ENCODE measurements at regions not wholly inside any gene's neighbourhood (a gene's known extent, or its start where the extent isn't known, plus 50 kb on each side); places are given as distances from the start of the nearest gene placed in this dataset.

GRCh38 chr1:38238294-38238693, 191.7 kb upstream of the POU3F1 start:
- CTCF ChIA-PET = no interaction called here
- Mint-ChIP-seq H3K4me1 (ENCODE audit: low read depth) (no peaks in the 10 kb centered on the region), H3K36me3 (no peaks in the 10 kb centered on the region), H3K4me3 (no peak overlapping the region), H3K27me3 (peaks cover 6% of the 10 kb centered on the region), H3K27ac (no peak overlapping the region), H3K9me3 (no peaks in the 10 kb centered on the region)
- intact Hi-C loops (cut with micrococcal nuclease) = no loop called here
- POLR2A ChIA-PET = no interaction called here
- DNase-seq = no peak

DNA sequence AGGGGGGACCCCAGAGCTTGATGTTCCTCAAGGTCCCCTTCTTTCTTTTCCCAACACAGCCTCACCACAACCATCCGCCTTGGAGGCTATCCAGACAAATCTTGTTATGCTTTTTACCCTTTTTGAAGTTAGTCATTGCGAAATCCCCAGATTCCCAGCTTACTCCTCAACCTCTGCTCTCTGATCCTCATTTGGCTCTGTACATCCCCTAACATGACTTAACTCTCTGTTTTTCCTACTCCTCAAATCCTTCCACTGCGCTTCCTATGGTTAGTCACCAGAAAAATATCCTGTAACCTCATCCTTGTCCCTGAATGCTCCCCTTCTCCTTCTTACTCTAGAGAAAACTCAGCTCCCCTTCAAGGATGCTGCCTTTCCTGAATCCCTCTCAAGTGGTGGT, 189.1 kb upstream of the POU3F1 start:
- ChIA-PET POLR2A (no interaction called here), CTCF (no interaction called here)
- no peaks in the 10 kb centered on the region for H3K36me3 Mint-ChIP-seq
- no peaks in the 10 kb centered on the region for H3K9me3 Mint-ChIP-seq
- DNase-seq = no peak
- no peak overlapping the region for H3K4me3 Mint-ChIP-seq
- H3K27ac Mint-ChIP-seq = no peak overlapping the region
- intact Hi-C loops (cut with micrococcal nuclease) = no loop called here
- H3K4me1 Mint-ChIP-seq (ENCODE audit: low read depth) = no peaks in the 10 kb centered on the region
- peaks cover 6% of the 10 kb centered on the region for H3K27me3 Mint-ChIP-seq

DNA sequence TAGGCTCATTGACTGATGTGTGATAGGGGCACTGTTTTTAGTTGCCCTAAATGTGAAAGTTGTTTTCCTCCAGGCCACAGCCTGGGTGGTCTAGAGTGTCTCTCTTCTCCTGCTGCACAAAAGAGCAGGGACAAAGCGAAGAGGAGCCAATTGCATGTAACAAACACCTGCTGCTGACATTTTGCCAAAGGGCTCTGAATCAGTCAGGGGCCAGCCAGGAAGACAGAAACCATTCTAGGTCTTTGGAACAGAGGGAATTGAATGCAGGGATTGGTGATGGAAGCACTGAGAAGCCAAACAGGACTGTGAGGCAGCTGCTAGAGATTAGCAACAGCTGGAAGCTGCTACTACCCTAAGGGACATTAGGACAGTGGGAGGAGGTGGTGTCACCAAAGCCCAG, 185.3 kb upstream of the POU3F1 start:
- H3K4me3 Mint-ChIP-seq = no peak overlapping the region
- no peak for DNase-seq
- POLR2A ChIA-PET = no interaction called here
- H3K9me3 Mint-ChIP-seq = no peaks in the 10 kb centered on the region
- CTCF ChIA-PET = no interaction called here
- peaks cover 6% of the 10 kb centered on the region for H3K27me3 Mint-ChIP-seq
- no peak overlapping the region for H3K27ac Mint-ChIP-seq
- intact Hi-C loops (cut with micrococcal nuclease) = no loop called here
- no peaks in the 10 kb centered on the region for H3K36me3 Mint-ChIP-seq
- H3K4me1 Mint-ChIP-seq (ENCODE audit: low read depth) = no peaks in the 10 kb centered on the region

- DNase-seq = no peak
- POLR2A ChIA-PET = no interaction called here
- intact Hi-C loops (cut with micrococcal nuclease) = no loop called here
- H3K27ac Mint-ChIP-seq = no peak overlapping the region
- no peaks in the 10 kb centered on the region for H3K4me1 Mint-ChIP-seq (ENCODE audit: low read depth)
- no peaks in the 10 kb centered on the region for H3K9me3 Mint-ChIP-seq
- H3K36me3 Mint-ChIP-seq = no peaks in the 10 kb centered on the region
- CTCF ChIA-PET = no interaction called here
- H3K27me3 Mint-ChIP-seq = no peaks in the 10 kb centered on the region
- no peak overlapping the region for H3K4me3 Mint-ChIP-seq
Observed at GRCh38 chr1:38228718-38229117, 182.1 kb upstream of the POU3F1 start.

DNA sequence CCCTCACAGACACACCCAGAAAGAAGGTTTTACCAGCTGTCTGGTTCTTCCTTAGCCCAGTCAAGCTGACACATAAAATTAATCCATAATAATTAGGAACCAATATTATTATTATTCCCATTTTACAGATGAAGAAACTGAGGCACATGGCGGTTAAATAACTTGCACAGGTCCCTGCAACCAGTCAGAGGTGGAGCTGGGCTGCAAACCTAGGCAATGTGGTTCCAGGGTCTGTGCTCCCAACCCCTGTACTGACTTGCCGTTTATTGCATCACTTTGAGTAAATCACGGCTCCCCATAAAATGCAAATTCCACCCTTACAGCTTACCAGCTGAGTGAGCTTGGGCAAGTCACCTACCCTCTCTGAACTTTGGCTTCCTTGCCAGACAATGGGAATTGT, 179.2 kb upstream of the POU3F1 start:
- Mint-ChIP-seq H3K27ac (no peak overlapping the region), H3K4me1 (ENCODE audit: low read depth) (no peaks in the 10 kb centered on the region), H3K36me3 (no peaks in the 10 kb centered on the region), H3K27me3 (peaks cover 6% of the 10 kb centered on the region), H3K4me3 (no peak overlapping the region), H3K9me3 (no peaks in the 10 kb centered on the region)
- intact Hi-C loops (cut with micrococcal nuclease) = no loop called here
- CTCF ChIA-PET = interaction anchor here (1.0 kb wide), 1 partner anchor 617 kb away, joined by 3 read pairs; no protein-coding TSS in a partner anchor
- POLR2A ChIA-PET = no interaction called here
- DNase-seq = no peak

DNA sequence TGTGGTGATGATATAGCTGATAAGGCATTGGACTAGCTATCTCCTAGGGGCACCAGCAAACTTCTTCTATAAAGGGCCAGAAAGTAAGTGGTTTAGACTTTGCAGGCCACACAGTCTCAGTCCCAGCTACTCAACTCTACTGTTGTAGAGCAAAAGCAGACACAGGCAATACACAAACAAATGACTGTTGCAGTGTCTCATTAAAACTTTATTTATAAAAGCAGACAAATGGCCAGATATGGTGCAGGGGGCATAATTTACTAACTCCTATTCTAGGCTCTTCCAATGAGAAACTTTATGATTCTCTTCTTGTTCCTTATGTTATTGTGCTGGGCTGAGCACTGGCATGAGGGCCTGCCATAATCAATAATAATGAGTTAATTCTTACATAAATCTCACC, 176.8 kb upstream of the POU3F1 start:
- Mint-ChIP-seq H3K27me3 (peaks cover 8% of the 10 kb centered on the region), H3K4me1 (ENCODE audit: low read depth) (no peaks in the 10 kb centered on the region), H3K36me3 (no peaks in the 10 kb centered on the region), H3K4me3 (no peak overlapping the region), H3K9me3 (no peaks in the 10 kb centered on the region), H3K27ac (no peak overlapping the region)
- ChIA-PET CTCF (no interaction called here), POLR2A (no interaction called here)
- intact Hi-C loops (cut with micrococcal nuclease) = no loop called here
- DNase-seq = no peak

DNA sequence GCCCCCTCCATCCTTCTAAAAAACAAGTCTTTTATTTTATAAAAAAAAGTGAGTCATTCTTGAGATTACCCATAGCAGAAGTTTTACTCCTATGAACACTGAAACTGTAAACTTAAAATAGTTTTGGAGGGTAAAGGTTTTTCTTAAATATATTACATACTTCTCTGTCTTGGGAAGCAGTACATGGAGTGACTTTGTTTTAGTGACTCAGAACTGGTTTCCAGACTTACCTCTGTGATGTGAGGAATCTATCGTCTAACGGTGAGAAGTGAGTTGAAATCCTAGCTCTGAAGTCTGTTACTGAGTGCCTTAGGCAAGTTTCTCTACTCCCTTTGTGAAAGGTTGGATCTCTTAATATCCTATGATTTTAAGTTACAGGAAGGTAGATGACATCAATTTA, 176.3 kb upstream of the POU3F1 start:
- POLR2A ChIA-PET = no interaction called here
- intact Hi-C loops (cut with micrococcal nuclease) = no loop called here

GRCh38 chr1:38221006-38221649, 174.5 kb upstream of the POU3F1 start:
- ChIA-PET POLR2A (no interaction called here), CTCF (no interaction called here)
- Mint-ChIP-seq H3K36me3 (no peaks in the 10 kb centered on the region), H3K4me1 (ENCODE audit: low read depth) (no peaks in the 10 kb centered on the region), H3K27ac (no peak overlapping the region), H3K27me3 (peaks cover 12% of the 10 kb centered on the region), H3K9me3 (no peaks in the 10 kb centered on the region), H3K4me3 (no peak overlapping the region)
- intact Hi-C loops (cut with micrococcal nuclease) = no loop called here
- DNase-seq = no peak

More for the DNA sequence above, 176.3 kb upstream of the POU3F1 start:
- no peak for DNase-seq
- H3K4me3 Mint-ChIP-seq = no peak overlapping the region
- H3K9me3 Mint-ChIP-seq = no peaks in the 10 kb centered on the region
- H3K36me3 Mint-ChIP-seq = no peaks in the 10 kb centered on the region
- CTCF ChIA-PET = no interaction called here
- H3K27ac Mint-ChIP-seq = no peak overlapping the region
- H3K27me3 Mint-ChIP-seq = peaks cover 12% of the 10 kb centered on the region
- no peaks in the 10 kb centered on the region for H3K4me1 Mint-ChIP-seq (ENCODE audit: low read depth)

DNA sequence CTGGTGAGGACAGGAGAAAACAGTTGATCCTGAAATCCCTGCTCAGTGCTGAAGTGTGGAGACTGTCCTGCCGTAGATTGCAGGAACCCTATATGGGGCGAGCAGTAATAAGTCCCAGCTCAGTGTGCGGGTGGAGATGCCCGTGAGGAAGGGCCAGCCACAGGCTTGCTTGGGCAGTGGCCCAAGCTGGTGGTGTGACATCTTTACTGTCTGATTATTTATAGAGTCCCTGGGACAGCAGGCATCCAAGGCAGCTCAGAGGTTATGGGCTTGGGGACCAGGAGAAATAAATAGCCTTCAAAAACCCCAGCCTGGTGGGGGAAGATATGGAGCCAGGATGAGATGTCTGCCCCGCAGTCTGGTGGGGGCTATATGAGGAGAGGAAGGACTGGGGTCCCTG, 170.7 kb upstream of the POU3F1 start:
- intact Hi-C loops (cut with micrococcal nuclease) = no loop called here
- CTCF ChIA-PET = no interaction called here

GRCh38 chr1:38213646-38214434, 167.2 kb upstream of the POU3F1 start:
- DNase-seq = no peak
- no peaks in the 10 kb centered on the region for H3K9me3 Mint-ChIP-seq
- peaks cover 24% of the 10 kb centered on the region for H3K27me3 Mint-ChIP-seq
- ChIA-PET CTCF (no interaction called here), POLR2A (no interaction called here)
- no peak overlapping the region for H3K27ac Mint-ChIP-seq
- H3K36me3 Mint-ChIP-seq = no peaks in the 10 kb centered on the region
- H3K4me1 Mint-ChIP-seq (ENCODE audit: low read depth) = no peaks in the 10 kb centered on the region
- H3K4me3 Mint-ChIP-seq = no peak overlapping the region
- intact Hi-C loops (cut with micrococcal nuclease) = no loop called here

More for the DNA sequence above, 170.7 kb upstream of the POU3F1 start:
- Mint-ChIP-seq H3K4me1 (ENCODE audit: low read depth) (no peaks in the 10 kb centered on the region), H3K9me3 (no peaks in the 10 kb centered on the region), H3K36me3 (no peaks in the 10 kb centered on the region), H3K27ac (no peak overlapping the region), H3K4me3 (no peak overlapping the region), H3K27me3 (peaks cover 27% of the 10 kb centered on the region)
- POLR2A ChIA-PET = no interaction called here
- no peak for DNase-seq

DNA sequence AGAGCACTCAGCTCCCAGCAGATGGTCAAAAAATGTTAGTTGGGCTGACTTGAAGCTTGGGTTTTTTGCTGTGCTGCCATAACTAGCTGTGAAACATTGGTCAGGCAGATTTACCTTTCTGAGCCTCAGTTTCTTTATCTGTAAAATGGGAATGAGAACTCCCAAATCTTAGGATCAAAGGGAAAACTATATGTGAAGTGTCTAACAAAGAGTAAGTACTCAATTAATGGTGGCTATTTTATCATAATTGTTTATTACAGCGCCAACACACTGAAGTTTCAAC, 164.2 kb upstream of the POU3F1 start:
- POLR2A ChIA-PET = no interaction called here
- no peaks in the 10 kb centered on the region for H3K36me3 Mint-ChIP-seq
- peaks cover 20% of the 10 kb centered on the region for H3K27me3 Mint-ChIP-seq
- intact Hi-C loops (cut with micrococcal nuclease) = no loop called here
- no peaks in the 10 kb centered on the region for H3K4me1 Mint-ChIP-seq (ENCODE audit: low read depth)
- no peak overlapping the region for H3K4me3 Mint-ChIP-seq
- H3K27ac Mint-ChIP-seq = no peak overlapping the region
- no peaks in the 10 kb centered on the region for H3K9me3 Mint-ChIP-seq
- CTCF ChIA-PET = no interaction called here
- DNase-seq = no peak

GRCh38 chr1:38210021-38210894, 163.7 kb upstream of the POU3F1 start:
- H3K27ac Mint-ChIP-seq = no peak overlapping the region
- ChIA-PET CTCF (no interaction called here), POLR2A (no interaction called here)
- H3K4me3 Mint-ChIP-seq = no peak overlapping the region
- no peaks in the 10 kb centered on the region for H3K4me1 Mint-ChIP-seq (ENCODE audit: low read depth)
- no peak for DNase-seq
- intact Hi-C loops (cut with micrococcal nuclease) = no loop called here
- H3K36me3 Mint-ChIP-seq = no peaks in the 10 kb centered on the region
- H3K9me3 Mint-ChIP-seq = no peaks in the 10 kb centered on the region
- peaks cover 22% of the 10 kb centered on the region for H3K27me3 Mint-ChIP-seq

All from activated CD4-positive, alpha-beta memory T cell treated with anti-CD3 and anti-CD28 coated beads for 36 hours (primary cell).